Epidermal melanocyte (primary cell): ENCODE measurements at regions not wholly inside any gene's neighbourhood (a gene's known extent, or its start where the extent isn't known, plus 50 kb on each side); places are given as distances from the start of the nearest gene placed in this dataset.
A peak's percentile ranks its signal among the peaks of the same experiment; 100 is the strongest.
"Not testable (repeated sequence)": the region's sequence is repeated elsewhere in the genome, so short reads cannot be mapped to it uniquely, and the experiment has no call there.

Experiments used
- DNase-seq: peaks from one replicate; pipeline ENCODE4 v3.0.0; 2011; ENCODE audit warnings: low spot score; ENCODE audit not compliant: insufficient read length

- no peak for DNase-seq
Measured at GRCh38 chr10:113487154-113487553, 65.7 kb upstream of the HABP2 start.

GRCh38 chr10:113488186-113488585, 64.7 kb upstream of the HABP2 start:
- DNase-seq = no peak

GRCh38 chr10:113489522-113489921, 63.3 kb upstream of the HABP2 start:
- DNase-seq = not testable (repeated sequence)

- peak; percentile 58 for DNase-seq
Measured at GRCh38 chr10:113491967-113492565, 60.8 kb upstream of the HABP2 start.

- DNase-seq = no peak
Measured at GRCh38 chr10:113493195-113493594, 59.7 kb upstream of the HABP2 start.

- no peak for DNase-seq
Measured at GRCh38 chr10:113493882-113494301, 59.0 kb upstream of the HABP2 start.

GRCh38 chr10:113494761-113495160, 58.1 kb upstream of the HABP2 start:
- DNase-seq = no peak

GRCh38 chr10:113495553-113495952, 57.3 kb upstream of the HABP2 start:
- DNase-seq = no peak

- no peak for DNase-seq
Measured at GRCh38 chr10:113496111-113497109, 56.4 kb upstream of the HABP2 start.

- DNase-seq = no peak
Measured at GRCh38 chr10:113497198-113497597, 55.7 kb upstream of the HABP2 start.

- no peak for DNase-seq
Measured at GRCh38 chr10:113498997-113499396, 53.9 kb upstream of the HABP2 start.

- DNase-seq = no peak
Measured at GRCh38 chr10:113499806-113500205, 53.0 kb upstream of the HABP2 start.

- not testable (repeated sequence) for DNase-seq
Measured at GRCh38 chr10:113501031-113501430, 51.8 kb upstream of the HABP2 start.
